ENCODE measurements at regions not wholly inside any gene's neighbourhood (a gene's known extent, or its start where the extent isn't known, plus 50 kb on each side); places are given as distances from the start of the nearest gene placed in this dataset.

DNA sequence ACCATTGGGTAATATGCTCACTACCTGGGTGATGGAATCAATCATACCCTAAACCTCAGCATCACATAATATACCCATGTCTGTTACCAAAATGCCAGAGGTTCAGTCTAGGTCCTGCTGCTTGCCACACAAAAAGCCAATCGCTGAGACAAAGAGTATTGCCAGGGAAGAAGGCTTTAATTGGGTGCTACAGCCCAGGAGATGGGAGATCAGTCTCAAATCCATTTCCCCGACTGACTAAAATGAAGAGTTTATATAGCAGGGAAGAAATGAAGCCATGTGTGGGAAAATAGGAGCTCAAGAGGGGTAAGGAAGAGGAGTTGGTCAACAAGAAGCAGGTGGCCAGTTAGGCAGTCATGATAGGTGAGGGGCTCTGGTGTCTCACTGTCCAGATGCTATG, 149.6 kb downstream of the QRSL1 start:
- no peak for TF ChIP-seq SMARCB1 (IDR thresholded peaks at IDR 0.05; ENCODE audit: insufficient read length, low read depth)
- TF ChIP-seq JUN (IDR thresholded peaks at IDR 0.05; ENCODE audit: borderline replicate concordance, low read depth, low read length): no peak
- TF ChIP-seq JUN (CRISPR knock-in tag; IDR thresholded peaks at IDR 0.05; ENCODE audit: borderline replicate concordance): no peak
- TF ChIP-seq, protein P1, sequence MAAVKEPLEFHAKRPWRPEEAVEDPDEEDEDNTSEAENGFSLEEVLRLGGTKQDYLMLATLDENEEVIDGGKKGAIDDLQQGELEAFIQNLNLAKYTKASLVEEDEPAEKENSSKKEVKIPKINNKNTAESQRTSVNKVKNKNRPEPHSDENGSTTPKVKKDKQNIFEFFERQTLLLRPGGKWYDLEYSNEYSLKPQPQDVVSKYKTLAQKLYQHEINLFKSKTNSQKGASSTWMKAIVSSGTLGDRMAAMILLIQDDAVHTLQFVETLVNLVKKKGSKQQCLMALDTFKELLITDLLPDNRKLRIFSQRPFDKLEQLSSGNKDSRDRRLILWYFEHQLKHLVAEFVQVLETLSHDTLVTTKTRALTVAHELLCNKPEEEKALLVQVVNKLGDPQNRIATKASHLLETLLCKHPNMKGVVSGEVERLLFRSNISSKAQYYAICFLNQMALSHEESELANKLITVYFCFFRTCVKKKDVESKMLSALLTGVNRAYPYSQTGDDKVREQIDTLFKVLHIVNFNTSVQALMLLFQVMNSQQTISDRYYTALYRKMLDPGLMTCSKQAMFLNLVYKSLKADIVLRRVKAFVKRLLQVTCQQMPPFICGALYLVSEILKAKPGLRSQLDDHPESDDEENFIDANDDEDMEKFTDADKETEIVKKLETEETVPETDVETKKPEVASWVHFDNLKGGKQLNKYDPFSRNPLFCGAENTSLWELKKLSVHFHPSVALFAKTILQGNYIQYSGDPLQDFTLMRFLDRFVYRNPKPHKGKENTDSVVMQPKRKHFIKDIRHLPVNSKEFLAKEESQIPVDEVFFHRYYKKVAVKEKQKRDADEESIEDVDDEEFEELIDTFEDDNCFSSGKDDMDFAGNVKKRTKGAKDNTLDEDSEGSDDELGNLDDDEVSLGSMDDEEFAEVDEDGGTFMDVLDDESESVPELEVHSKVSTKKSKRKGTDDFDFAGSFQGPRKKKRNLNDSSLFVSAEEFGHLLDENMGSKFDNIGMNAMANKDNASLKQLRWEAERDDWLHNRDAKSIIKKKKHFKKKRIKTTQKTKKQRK (IDR thresholded peaks at IDR 0.05; ENCODE audit: borderline replicate concordance, low read depth, low read length): no peak
- TF ChIP-seq EP300 (IDR thresholded peaks at IDR 0.05; ENCODE audit: low read length): no peak
- TF ChIP-seq CEBPB (tag; IDR thresholded peaks at IDR 0.05): no peak
- TF ChIP-seq, protein P2, sequence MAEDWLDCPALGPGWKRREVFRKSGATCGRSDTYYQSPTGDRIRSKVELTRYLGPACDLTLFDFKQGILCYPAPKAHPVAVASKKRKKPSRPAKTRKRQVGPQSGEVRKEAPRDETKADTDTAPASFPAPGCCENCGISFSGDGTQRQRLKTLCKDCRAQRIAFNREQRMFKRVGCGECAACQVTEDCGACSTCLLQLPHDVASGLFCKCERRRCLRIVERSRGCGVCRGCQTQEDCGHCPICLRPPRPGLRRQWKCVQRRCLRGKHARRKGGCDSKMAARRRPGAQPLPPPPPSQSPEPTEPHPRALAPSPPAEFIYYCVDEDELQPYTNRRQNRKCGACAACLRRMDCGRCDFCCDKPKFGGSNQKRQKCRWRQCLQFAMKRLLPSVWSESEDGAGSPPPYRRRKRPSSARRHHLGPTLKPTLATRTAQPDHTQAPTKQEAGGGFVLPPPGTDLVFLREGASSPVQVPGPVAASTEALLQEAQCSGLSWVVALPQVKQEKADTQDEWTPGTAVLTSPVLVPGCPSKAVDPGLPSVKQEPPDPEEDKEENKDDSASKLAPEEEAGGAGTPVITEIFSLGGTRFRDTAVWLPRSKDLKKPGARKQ (CRISPR knock-in tag; IDR thresholded peaks at IDR 0.05): no peak
- no peak for TF ChIP-seq ARNT (IDR thresholded peaks at IDR 0.05)
- no peak for TF ChIP-seq STAT5B (CRISPR knock-in tag; IDR thresholded peaks at IDR 0.05)

All from K562 (cell line).